ENCODE measurements at regions not wholly inside any gene's neighbourhood (a gene's known extent, or its start where the extent isn't known, plus 50 kb on each side); places are given as distances from the start of the nearest gene placed in this dataset.

- no peak for DNase-seq
- in situ Hi-C loops (cut with MboI; ENCODE audit: low pct_unique_long_range_greater_than_20kb, low sequenced_read_pairs), result no loop called here
Observed at GRCh38 chr4:98210281-98210680, 50.9 kb upstream of the RAP1GDS1 start.

DNA sequence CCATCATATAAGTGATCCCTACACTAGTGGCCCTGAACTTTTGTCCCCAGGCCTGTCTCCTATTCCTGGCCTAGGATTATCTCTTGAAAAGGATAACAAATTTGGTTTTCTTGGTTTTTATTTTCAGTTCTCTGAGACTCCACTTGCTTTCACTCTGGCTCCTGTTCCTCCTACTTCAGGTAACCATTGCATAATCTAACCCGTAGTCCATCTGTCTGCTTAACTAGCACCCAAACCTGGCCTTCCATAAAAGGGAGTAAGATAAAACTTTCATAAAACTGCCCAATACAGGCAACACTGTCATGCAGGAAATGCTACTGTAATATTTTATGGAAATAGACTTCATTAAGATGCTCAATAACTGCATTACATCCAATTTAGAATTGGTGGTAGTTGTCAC is 52.1 kb upstream of the RAP1GDS1 start:
- in situ Hi-C loops (cut with MboI; ENCODE audit: low pct_unique_long_range_greater_than_20kb, low sequenced_read_pairs), result no loop called here
- DNase-seq, result no peak

GRCh38 chr4:98204236-98204553 is 57.0 kb upstream of the RAP1GDS1 start:
- in situ Hi-C loops (cut with MboI; ENCODE audit: low pct_unique_long_range_greater_than_20kb, low sequenced_read_pairs), result no loop called here
- no peak for DNase-seq

- peak; percentile 49 for DNase-seq
- in situ Hi-C loops (cut with MboI; ENCODE audit: low pct_unique_long_range_greater_than_20kb, low sequenced_read_pairs), result no loop called here
Observed at GRCh38 chr4:98203332-98204235, 57.6 kb upstream of the RAP1GDS1 start.

GRCh38 chr4:98202907-98203306 is 58.3 kb upstream of the RAP1GDS1 start:
- no peak for DNase-seq
- in situ Hi-C loops (cut with MboI; ENCODE audit: low pct_unique_long_range_greater_than_20kb, low sequenced_read_pairs), result no loop called here

DNA sequence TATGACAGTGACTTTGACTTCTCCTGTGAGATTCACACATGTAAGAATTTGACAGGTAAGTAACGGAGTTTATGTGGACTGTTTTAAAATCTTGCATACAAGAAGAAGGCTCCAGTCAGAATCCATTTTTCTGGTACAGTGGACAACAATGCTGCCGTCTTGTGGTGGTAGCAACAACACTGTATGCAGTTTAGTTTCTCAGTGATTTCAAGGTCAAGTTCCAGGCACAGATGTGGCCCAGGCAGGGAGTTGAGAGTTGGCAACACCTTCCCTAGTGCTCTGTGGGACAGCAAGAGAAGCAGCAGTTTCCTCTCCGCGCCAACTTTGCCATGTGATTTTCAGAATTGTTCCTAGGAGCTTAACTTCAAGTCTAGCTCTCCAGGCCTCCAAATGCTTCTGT is 56.0 kb upstream of the STPG2 start:
- DNase-seq, result no peak
- in situ Hi-C loops (cut with MboI; ENCODE audit: low pct_unique_long_range_greater_than_20kb, low sequenced_read_pairs), result no loop called here

GRCh38 chr4:98195005-98195404 is 51.7 kb upstream of the STPG2 start:
- in situ Hi-C loops (cut with MboI; ENCODE audit: low pct_unique_long_range_greater_than_20kb, low sequenced_read_pairs), result no loop called here
- no peak for DNase-seq

DNA sequence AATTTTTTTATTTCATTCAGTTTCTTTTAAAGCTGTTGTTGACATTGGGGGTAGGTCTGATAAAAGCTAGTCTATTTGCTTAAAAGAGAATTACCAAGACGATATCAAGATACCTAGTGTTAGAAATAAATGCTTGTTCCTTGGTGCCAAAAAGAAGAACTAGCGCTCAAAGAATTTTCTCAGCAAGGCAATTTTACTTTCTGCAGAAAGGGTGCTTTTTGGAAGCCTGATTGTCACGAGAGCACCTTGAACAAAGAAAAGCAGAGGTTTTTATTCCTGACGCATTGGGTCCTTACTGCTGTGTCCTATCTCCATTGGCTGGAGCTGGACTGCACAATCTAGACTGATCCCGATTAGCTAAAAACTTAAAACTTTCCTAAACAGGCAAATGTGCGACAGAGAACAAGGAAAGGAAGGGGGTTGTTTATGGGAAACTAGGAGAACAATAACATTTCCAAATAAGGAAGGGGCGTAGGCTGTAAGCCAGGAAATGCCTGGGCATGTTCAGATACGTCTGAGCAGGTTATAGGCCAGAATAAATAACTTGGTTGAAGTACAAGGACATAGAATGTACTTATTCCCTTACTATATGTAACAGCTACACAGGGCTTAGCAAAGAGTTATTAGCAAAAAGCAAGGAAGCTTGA is 50.3 kb upstream of the STPG2 start:
- in situ Hi-C loops (cut with MboI; ENCODE audit: low pct_unique_long_range_greater_than_20kb, low sequenced_read_pairs), result no loop called here
- DNase-seq, result peak; percentile 13

Measured in KBM-7 (cell line).